ENCODE measurements at regions not wholly inside any gene's neighbourhood (a gene's known extent, or its start where the extent isn't known, plus 50 kb on each side); places are given as distances from the start of the nearest gene placed in this dataset.

GRCh38 chr9:32319312-32319929 lies 65.0 kb upstream of the ACO1 start:
- no peak for TF ChIP-seq SIN3A (IDR thresholded peaks at IDR 0.05; ENCODE audit: borderline replicate concordance, insufficient read depth, low read depth, low read length)
- TF ChIP-seq, protein P1, sequence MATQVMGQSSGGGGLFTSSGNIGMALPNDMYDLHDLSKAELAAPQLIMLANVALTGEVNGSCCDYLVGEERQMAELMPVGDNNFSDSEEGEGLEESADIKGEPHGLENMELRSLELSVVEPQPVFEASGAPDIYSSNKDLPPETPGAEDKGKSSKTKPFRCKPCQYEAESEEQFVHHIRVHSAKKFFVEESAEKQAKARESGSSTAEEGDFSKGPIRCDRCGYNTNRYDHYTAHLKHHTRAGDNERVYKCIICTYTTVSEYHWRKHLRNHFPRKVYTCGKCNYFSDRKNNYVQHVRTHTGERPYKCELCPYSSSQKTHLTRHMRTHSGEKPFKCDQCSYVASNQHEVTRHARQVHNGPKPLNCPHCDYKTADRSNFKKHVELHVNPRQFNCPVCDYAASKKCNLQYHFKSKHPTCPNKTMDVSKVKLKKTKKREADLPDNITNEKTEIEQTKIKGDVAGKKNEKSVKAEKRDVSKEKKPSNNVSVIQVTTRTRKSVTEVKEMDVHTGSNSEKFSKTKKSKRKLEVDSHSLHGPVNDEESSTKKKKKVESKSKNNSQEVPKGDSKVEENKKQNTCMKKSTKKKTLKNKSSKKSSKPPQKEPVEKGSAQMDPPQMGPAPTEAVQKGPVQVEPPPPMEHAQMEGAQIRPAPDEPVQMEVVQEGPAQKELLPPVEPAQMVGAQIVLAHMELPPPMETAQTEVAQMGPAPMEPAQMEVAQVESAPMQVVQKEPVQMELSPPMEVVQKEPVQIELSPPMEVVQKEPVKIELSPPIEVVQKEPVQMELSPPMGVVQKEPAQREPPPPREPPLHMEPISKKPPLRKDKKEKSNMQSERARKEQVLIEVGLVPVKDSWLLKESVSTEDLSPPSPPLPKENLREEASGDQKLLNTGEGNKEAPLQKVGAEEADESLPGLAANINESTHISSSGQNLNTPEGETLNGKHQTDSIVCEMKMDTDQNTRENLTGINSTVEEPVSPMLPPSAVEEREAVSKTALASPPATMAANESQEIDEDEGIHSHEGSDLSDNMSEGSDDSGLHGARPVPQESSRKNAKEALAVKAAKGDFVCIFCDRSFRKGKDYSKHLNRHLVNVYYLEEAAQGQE (IDR thresholded peaks at IDR 0.05; ENCODE audit: insufficient read depth in 1 of 2, low read depth in 2 of 2, low read length in 1 of 2) = no peak
- TF ChIP-seq TCF7L2 (IDR thresholded peaks at IDR 0.05; ENCODE audit: low read depth, low read length) = no peak
- TF ChIP-seq, protein P2, sequence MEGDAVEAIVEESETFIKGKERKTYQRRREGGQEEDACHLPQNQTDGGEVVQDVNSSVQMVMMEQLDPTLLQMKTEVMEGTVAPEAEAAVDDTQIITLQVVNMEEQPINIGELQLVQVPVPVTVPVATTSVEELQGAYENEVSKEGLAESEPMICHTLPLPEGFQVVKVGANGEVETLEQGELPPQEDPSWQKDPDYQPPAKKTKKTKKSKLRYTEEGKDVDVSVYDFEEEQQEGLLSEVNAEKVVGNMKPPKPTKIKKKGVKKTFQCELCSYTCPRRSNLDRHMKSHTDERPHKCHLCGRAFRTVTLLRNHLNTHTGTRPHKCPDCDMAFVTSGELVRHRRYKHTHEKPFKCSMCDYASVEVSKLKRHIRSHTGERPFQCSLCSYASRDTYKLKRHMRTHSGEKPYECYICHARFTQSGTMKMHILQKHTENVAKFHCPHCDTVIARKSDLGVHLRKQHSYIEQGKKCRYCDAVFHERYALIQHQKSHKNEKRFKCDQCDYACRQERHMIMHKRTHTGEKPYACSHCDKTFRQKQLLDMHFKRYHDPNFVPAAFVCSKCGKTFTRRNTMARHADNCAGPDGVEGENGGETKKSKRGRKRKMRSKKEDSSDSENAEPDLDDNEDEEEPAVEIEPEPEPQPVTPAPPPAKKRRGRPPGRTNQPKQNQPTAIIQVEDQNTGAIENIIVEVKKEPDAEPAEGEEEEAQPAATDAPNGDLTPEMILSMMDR (IDR thresholded peaks at IDR 0.05) = no peak
- no peak for TF ChIP-seq POLR2AphosphoS5 (IDR thresholded peaks at IDR 0.05; ENCODE audit: low read depth, low read length)
- DNase-seq (ENCODE audit: low read depth, low spot score) (no peak), ATAC-seq (no peak)
- no peaks in the 10 kb centered on the region for H3K36me3 ChIP-seq (ENCODE audit: control insufficient read depth, insufficient read depth, low read length)
- no TSS peak for BruUV-seq (replicated peaks)
- intact Hi-C loops (cut with micrococcal nuclease; ENCODE audit: unreplicated experiment) (no loop called here), in situ Hi-C loops (cut with HindIII; ENCODE audit: low pct_unique_long_range_greater_than_20kb, low sequenced_read_pairs) (no loop called here)
- no peaks in the 10 kb centered on the region for H3K9me3 ChIP-seq (ENCODE audit: control insufficient read depth, insufficient read depth, low read depth, low read length)
- H3K27ac ChIP-seq (ENCODE audit: low read length) = no peak overlapping the region
- H3K4me1 ChIP-seq (ENCODE audit: control insufficient read depth, insufficient read depth, low read length) = no peaks in the 10 kb centered on the region
- no peak overlapping the region for H3K4me3 ChIP-seq (ENCODE audit: low read depth in 2 of 2, low read length in 2 of 2)
- POLR2A ChIA-PET = no interaction called here
- H3K27me3 ChIP-seq (ENCODE audit: control insufficient read depth, insufficient read depth, low read length) = no peaks in the 10 kb centered on the region
- CTCF ChIA-PET = no interaction called here

- ChIA-PET POLR2A (no interaction called here), CTCF (no interaction called here)
- BruUV-seq (replicated peaks) = no TSS peak
- H3K9me3 ChIP-seq (ENCODE audit: control insufficient read depth, insufficient read depth, low read depth, low read length) = no peaks in the 10 kb centered on the region
- ATAC-seq (no peak), DNase-seq (ENCODE audit: low read depth, low spot score) (no peak)
- in situ Hi-C loops (cut with HindIII; ENCODE audit: low pct_unique_long_range_greater_than_20kb, low sequenced_read_pairs) = no loop called here
- no peaks in the 10 kb centered on the region for H3K36me3 ChIP-seq (ENCODE audit: control insufficient read depth, insufficient read depth, low read length)
- intact Hi-C loops (cut with micrococcal nuclease; ENCODE audit: unreplicated experiment) = no loop called here
- H3K27ac ChIP-seq (ENCODE audit: low read length) = no peak overlapping the region
- no peak for TF ChIP-seq POLR2AphosphoS5 (IDR thresholded peaks at IDR 0.05; ENCODE audit: low read depth, low read length)
- TF ChIP-seq, protein P1 (IDR thresholded peaks at IDR 0.05; ENCODE audit: insufficient read depth in 1 of 2, low read depth in 2 of 2, low read length in 1 of 2) = no peak
- TF ChIP-seq, protein P2 (IDR thresholded peaks at IDR 0.05) = no peak
- TF ChIP-seq SIN3A (IDR thresholded peaks at IDR 0.05; ENCODE audit: borderline replicate concordance, insufficient read depth, low read depth, low read length) = no peak
- TF ChIP-seq TCF7L2 (IDR thresholded peaks at IDR 0.05; ENCODE audit: low read depth, low read length) = no peak
- no peaks in the 10 kb centered on the region for H3K27me3 ChIP-seq (ENCODE audit: control insufficient read depth, insufficient read depth, low read length)
- no peaks in the 10 kb centered on the region for H3K4me1 ChIP-seq (ENCODE audit: control insufficient read depth, insufficient read depth, low read length)
- no peak overlapping the region for H3K4me3 ChIP-seq (ENCODE audit: low read depth in 2 of 2, low read length in 2 of 2)
Measured at GRCh38 chr9:32322622-32323021, 61.8 kb upstream of the ACO1 start.
